CD4-positive, alpha-beta T cell treated with Interleukin-1 beta for 1 hour (primary cell): ENCODE measurements at regions not wholly inside any gene's neighbourhood (a gene's known extent, or its start where the extent isn't known, plus 50 kb on each side); places are given as distances from the start of the nearest gene placed in this dataset.
"Not testable (repeated sequence)": the region's sequence is repeated elsewhere in the genome, so short reads cannot be mapped to it uniquely, and the experiment has no call there.

Experiments used
- DNase-seq, 2 donors: peaks; one replicate each; pipeline ENCODE4 v3.0.0-alpha.2; 2020 to 2022

DNA sequence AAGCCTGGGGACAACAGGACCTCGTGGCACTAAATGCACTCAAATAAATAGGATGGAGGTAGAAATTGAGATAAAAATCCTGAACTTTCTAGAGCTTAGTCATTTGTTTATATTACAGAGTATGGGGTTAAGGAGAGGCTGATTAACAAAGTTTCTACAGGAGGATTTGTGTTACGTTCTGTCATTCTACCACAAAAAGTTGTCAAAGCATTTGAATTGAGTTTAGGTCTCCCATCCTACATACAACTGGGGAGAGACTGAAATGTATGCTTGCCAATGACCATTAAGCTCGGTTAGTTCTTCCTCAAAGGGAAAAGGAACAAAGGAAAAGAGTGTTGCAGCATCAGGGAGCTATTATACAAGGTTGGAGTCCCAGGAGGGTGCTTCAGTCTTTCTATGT, 597.9 kb downstream of the COL12A1 start:
- DNase-seq = no peak

DNA sequence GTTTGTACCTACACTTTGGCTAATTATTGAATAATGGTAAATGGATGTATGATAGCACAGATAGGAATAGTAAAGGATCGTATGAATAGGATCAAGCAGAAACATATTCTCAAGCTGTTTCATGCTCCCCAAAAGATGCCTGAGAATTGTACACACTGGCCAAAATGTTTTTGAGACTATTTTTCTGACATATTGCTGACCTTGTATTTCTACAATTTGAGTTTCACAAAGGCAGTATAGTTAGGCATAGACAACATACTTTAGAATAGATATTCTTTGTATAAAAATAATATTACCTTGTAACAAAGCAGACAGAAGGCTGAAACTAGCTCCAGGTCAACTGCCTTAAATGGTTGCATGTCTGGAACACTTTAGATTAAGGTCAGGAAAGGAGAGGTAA, 598.4 kb downstream of the COL12A1 start:
- no peak for DNase-seq

DNA sequence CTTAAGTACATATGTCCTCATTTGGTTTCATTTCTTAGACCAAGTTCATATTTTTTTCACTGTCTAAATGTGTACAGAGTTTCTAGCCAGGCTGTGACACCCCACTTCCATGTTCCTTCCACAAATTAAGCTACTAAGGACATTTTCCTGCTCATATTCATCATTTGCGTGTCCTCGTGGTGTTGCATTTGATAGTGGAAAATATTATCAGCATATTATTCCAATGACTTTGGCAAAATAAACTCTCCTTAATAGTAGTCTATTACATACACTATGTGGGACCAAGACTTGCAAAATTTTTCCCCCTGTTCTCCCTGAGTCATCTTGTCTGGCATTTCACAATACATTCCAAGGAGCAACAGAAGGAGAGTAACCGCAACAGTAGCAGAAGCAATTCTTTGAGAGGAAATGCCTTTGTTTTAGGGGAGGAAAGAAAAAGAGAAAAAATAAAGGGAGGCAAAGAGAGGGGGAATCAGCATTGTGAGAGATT, 599.2 kb downstream of the COL12A1 start:
- DNase-seq = no peak

DNA sequence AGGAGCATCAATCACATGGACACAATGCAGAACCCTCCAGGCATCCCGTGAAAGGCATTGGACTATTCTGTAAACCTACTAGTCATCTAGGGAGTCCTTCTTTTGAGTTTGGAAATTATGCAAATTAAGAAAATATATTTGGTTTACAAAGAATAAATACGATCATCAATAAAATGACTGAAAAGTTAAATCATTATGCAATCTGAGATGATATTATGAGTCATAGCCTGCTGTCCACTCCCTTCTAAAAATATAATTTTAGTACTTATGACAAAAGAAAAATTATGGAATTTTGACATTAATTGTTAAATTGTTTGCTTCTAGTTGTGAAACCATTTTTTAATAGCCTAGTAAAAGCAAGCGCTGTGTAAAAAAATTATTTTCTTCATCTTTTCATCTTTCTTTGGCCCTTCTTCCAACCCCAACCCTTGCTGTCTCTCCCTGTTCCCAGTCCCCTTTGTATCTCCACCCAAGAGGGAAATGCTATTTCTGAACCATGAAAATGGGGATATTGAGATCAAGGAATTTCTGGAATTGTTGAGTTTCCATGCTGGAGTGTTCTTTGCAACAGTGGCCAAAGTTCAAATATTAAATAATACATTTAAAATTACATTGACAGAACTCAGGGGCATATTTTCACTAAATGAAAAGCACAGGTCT, 599.8 kb downstream of the COL12A1 start:
- DNase-seq = no peak

DNA sequence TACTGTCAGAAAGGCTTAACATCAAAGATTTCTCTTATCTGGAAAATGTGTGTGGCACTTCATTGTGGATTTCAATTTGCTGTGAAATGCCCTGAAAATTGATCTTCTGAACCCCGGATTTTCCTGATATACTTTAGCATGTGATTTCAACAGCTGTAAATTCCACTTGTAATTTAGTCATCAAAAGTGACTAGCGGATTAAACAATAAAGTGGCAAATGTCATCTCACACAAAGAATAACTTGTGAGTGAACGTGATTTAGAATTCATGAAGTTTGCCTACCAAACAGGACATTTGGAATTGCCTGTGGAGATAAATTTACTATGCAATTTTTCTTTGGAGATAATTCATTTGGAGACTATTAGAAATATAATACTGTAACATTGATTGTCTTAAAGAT, 601.6 kb downstream of the COL12A1 start:
- DNase-seq = no peak

DNA sequence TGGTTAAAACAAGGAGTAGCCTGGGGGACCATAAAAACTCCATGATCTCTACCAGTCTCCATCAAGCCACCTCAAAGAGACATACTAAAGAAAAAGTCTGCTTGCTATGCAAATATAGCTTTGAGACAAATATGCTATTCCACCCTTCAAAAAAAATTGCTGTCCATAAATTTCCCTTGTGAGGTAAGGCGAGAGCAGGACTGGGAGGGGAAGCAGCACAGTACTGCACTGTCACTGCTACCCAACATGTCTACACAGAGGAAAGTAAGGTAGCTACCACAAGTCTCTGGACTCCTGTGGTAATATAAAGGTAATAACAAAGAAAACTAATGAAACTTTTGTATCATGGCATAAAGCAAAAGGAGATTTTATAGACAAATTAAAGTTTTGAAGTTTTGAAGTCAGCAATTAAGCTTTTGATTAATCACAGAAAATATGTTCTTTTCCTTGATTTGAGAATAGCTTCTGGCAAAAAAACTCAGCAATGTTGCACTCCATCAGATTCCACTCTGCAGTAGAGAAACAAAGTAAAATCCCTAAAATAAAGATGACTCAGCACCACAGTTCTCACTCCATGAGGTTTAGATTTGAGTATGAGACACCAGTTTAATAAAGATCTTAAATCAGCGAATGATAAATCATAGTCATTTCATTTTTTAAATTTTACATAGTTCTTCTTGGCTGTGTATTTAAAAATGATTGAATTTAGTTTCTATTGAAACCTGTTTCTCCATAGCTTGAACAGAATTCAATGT, 602.4 kb downstream of the COL12A1 start:
- DNase-seq = no peak

DNA sequence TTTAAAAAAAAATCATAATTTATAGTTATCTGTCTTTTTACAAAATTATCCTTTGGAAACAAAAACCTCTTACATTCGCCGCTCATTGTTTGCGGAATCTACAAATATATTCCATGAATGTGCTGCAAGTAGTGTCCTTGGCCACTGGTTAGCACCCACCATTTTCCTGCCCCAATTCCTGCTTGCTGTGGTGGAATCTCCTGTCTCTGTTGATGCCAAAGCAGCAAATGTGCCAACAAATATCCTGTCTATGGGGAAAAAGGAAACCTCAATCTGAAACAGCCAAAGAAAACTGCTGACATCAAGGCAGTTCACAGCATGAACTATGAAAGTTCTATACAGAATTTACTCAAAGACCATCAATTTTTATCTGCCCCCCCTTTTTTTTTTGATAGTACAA, 603.6 kb downstream of the COL12A1 start:
- no peak for DNase-seq

DNA sequence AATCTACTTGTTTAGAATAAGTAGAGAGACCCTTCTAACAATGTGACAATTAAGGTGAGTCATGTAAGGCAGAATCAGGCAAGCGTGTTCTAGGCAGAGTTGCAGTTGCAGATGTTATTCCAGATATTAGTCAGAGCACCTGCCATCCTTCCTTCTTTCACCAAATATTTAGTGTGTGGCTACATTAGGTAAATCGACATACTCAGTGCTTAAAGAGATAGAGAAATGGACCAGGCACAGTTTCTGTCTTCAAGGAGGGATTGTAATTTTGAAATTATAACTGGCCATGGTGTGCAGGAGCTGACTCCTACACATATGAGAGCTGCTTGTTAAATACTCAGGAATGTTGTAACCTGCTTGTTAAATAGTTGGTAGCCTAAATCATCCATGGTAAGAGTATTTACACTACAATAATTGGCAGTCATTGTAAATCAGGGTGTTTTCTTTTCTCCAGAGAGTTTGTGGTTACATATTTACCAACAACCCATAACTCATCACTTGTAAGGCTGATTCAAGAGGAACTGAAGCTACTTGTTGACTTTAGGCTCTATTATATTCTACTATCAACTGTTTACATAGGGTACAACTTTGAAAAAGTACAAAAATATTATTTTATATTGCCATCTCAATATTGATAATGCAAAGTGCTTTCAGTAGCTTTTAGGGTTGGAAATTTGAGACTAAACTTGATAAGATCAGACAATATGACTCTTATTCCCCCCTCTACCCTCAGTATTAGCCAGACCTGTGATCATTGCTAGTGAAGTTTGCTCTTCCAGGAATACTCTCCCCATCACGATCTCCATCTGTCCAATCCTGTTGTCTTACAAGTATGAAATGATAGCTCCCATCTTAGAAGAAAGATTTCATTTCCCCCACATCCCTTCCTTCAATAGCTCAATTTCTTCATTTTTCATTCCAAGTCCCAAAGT, 607.1 kb downstream of the COL12A1 start:
- no peak for DNase-seq

DNA sequence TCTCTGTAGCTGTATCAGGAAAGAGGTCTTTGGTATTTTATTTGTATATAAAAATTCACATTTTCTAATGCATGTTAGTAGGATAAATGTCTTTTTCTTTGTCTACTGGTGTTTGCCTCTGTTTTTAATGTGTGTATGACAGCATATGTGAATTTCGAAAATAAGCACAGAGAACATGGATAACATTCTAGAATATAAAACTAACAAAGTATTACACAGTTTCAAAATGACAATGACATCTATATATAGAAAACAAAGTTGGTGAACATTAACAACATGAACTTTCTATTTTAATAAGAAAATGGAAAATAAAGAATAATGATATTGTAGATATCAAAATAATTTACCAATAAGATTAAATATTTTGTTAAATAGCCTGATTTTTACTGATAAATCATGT, 608.0 kb downstream of the COL12A1 start:
- no peak for DNase-seq

DNA sequence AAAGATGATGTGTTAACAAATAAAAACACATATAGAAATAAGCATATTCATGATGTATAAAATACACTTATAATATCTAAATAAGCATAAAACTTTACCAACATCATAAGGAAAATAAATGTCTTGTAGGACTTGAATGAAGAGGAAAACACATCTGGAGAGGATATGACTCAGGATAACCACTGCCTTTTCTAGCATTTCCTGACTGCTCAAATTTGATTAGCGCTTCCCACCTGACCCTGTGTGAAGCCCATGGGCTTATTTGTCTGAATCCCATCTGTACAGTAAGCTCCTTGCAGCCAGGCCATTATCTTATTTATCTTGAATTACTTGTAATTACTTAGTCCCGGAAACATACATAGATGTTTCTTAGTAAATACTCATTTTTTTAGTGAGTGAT, 608.6 kb downstream of the COL12A1 start:
- no peak for DNase-seq

DNA sequence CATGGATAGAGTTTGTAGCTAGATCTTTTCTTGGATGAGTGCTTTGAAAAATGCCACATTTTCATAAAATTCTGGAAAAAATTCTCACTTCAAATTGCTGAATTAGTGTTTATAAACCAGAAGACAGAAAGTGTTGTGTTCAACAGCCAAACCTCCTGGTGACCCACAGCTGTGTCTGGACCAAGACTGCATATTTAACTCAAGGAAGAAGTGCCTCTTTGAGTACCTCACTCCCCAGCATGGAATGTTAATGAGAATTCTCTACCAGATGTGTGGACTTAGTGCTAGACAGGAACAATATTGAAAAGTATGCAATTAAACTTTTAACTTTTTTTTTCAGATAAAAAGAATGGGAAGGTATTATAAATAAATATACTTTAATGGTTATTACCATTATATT, 609.3 kb downstream of the COL12A1 start:
- no peak for DNase-seq

DNA sequence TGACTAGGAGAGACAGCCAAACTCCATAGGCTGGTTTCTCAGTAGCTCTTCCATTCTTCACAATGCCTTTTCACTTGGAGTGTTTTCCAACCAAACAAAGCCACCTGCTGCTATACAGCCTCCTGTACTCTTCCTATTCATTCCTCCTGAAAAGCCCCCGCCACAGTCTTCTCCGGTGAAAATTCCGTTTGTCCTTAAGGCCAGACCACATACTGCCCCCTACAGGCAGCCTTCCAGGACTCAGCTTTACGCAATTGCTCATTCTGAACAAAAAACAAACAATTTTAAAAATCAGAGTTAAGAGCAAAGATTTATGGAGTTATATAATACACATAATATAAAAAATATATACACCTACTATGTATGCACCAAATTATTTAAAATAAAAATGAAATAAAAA, 611.5 kb downstream of the COL12A1 start:
- DNase-seq = not testable (repeated sequence)

DNA sequence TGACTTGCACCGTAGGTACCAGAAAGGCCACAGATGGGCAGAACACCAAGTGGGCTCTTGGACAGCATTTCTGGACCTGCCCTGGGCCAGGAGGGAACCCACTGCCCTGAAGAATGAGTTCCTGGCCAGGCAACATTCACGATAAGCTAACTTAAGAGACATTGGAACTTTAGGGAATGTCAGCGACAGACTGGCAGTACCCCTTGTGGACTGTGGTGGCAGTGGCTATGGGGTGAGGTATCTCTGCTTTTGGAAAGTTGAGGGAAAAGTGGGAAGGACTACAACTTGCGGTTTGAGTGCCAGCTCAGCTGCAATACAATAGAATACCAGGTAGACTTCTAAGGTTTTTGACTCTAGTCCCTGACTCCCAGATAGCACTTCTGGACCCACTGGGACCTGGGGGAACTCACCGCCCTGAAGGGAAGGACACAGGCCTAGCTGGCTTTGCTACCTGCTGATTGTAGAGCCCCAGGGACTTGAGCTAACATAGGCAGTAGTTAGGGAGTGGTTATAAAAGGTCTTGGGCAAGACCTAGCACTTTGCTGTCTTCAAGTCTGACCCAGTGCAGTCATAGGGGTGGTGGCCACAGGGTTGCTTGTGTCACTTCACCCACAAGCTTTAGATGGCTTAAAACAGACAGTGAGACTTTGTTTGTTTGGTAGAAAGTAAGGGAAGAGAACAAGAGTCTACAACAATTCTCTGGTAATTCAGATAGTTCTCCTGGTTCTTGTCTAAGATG, 617.6 kb downstream of the COL12A1 start:
- DNase-seq = no peak

DNA sequence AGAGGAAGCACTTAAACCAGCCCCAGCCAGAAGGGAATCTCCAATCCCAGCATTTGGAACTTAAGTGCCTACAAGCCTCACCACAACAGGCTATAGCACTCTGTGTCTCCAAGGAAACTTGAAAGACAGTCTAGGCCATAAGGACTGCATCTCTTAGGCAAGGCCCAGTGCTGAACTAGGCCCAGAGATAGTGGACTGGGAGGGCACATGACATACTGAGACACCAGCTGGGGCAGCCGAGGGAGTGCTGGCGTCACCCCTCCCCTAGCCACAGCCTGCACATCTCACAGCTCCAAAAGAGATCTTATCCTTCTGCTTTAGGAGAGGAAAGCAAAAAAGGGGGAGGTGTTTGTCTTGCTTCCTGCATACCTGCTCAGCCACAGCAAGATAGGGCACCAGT, 618.5 kb downstream of the COL12A1 start:
- DNase-seq = no peak

DNA sequence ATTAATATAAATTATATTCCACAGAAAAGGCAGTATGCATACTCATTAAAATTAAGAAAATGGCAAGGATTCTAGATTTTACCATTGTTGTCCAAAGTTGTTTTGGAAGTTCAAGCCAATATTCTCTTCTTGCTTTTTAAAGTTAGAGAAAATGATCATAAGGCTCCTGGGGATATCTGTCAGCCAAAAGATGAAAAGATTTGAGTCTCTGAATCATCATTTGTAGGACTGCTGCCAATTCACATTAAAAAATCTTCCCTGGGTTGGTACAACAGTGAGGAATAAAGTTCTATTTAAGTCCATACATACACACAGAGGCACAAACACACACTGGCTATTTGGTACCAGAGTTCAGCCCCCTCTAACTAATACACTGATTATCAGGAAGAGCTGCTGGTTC, 620.1 kb downstream of the COL12A1 start:
- DNase-seq = no peak

DNA sequence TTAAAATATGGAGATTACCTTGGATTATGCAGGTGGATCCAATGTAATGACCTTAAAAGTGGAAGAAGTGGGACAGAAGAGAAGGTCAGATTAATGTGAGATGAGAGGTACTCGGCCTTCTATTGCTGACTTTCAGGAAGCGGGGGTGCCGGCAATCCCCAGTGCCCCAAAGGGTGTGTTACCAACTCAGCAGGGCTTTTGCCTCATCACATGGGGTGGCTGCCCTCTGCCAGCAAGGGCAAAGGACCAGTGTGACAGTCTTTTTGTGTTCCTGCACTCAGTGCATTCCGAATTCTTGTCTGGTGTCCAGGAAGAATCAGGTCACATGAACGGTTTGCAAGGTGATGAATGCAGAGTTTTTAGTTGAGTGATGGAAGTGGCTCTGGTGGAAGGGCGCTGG, 624.2 kb downstream of the COL12A1 start:
- DNase-seq = no peak

DNA sequence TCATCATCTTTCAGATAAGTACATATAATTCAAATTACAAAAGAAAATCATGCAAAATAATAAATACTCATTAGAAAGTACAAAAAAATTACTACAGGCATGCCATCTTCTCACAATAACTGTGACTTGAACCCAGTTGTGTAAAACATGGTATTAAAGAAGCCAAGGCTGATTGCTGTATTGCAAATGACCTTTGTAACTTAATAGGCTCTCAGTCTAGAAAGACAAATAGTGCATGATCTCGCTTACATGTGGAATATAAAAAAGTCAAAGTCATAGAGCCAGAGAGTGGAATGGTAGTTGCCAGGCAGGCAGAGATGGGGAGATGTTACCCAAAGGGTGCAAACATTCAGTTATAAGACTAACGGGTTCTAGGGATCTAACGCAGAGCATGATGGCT, 626.1 kb downstream of the COL12A1 start:
- no peak for DNase-seq

DNA sequence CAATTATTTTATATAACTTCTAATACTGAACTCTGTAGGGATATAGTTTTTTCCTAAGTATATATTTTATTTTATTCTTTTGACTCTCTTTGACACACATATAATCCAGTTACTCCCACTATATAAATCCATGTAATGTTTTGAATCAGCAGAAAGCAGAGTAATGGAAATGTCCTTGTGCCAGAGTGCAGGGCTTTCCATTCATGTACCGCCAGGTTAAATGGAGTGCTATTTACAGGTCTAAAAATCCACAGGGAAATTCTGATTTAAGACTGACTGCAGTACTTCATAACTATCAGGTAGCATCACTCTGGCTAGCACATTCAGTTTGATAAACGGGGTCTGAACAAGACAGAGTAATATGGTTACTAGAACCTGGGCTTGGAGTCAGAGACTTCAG, 626.8 kb downstream of the COL12A1 start:
- DNase-seq = no peak

DNA sequence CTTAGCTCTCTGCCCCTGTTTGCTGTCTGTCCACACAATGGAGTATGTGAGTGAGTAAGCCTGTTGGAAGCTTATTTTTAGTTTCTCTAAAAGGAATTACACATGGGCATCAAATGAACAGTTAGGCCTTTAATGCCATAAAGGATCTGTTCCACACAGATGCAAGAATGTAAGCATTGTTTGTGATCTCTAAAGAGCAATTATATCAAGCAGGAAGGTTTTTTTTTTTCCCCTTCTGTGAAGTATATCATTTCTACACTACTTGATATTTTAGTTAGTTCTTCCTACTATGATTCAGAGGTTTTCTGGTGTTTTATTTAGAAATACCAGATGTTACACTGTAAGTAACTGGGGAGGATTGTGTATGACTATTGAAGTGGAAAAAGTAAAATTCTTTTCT, 627.5 kb downstream of the COL12A1 start:
- DNase-seq = no peak

DNA sequence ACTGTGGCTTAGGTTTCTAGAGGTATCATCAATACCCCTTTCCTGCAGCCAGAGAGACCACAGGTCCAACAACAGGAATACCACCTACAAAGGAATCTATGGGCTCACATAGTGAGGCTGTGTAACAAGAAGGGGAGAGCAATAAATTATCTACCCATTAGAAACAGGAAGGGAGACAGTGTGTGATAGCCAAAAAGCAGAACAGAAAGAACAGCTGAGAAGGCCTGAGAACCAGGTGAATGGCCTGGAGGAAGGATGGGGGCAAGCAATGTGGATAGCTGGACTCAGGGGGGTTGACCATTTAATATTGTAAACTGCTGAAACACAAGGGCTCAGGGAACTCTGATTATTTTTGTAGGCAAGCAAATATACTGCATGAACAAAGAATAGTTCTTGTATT, 628.2 kb downstream of the COL12A1 start:
- DNase-seq = no peak

DNA sequence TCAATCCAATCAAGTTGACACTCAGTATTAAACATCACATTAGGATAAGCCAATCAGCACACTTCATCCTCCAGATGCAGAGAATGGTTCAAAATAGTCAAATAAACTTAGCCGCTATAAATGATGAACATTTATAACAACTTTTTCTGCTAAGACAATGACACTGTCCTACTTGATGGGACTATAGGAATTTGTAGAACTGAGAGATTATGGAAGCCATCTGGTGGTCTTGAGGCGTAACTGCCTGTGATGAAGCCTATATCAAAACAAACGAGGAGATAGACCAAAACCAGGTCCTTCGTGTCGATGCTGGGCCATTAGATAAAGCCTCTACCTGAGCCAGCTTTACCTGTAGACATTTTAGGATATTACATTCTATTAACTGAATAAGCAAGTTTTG, 631.1 kb downstream of the COL12A1 start:
- DNase-seq = no peak

DNA sequence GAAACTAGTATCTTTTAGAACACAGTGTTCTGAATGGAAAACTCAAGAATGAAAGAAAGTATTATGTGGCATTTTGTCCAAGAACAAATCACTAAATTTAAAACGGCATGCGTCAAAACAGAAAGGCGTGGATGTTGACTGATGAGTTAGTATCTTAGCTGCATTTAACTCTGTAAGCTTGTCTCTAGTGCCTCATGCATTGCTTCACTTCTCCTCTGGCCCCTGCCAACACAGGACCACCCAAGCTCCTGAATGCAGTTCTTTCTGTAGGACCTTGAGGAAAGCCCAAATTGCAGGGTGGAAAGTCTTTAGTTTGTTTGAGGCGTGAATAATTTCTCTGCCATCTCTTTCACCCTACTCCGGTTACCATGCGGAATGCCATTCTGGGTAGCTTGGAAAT, 632.2 kb downstream of the COL12A1 start:
- no peak for DNase-seq

DNA sequence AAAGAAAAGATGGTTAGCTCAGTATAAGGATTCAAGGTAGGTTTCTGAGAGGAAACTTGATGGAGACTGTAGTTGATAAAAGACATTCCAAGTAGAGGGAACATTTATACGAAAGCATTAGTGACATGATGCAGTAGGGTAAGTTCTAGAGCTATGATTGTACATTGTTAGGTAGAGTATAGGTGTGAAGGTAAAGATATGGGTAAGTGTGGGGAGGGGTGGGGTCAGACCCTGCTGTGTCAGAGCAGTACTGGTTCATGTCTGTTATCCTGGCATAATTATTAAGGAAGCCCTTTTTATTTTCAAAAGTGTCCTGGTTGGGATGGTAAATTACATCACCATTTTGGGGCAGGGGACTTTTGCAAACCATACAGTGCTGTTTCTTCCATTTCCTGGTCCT, 635.8 kb downstream of the COL12A1 start:
- DNase-seq = no peak
